GM21786 (cell line): ENCODE measurements at regions not wholly inside any gene's neighbourhood (a gene's known extent, or its start where the extent isn't known, plus 50 kb on each side); places are given as distances from the start of the nearest gene placed in this dataset.
"Not testable (repeated sequence)": the region's sequence is repeated elsewhere in the genome, so short reads cannot be mapped to it uniquely, and the experiment has no call there.

Source experiments
- ATAC-seq: cut with Tn5 transposase; IDR thresholded peaks from one replicate; pipeline ENCODE4 v1.9.1; 2021; ENCODE audit not compliant: unreplicated experiment

GRCh38 chr4:137960371-137961050 lies 281.6 kb downstream of the SLC7A11 start:
- ATAC-seq: no peak

GRCh38 chr4:137957806-137958205 lies 284.3 kb downstream of the SLC7A11 start:
- ATAC-seq: no peak

- ATAC-seq: no peak
Measured at GRCh38 chr4:137956256-137956655, 285.9 kb downstream of the SLC7A11 start.

GRCh38 chr4:137955595-137955994 lies 286.6 kb downstream of the SLC7A11 start:
- no peak for ATAC-seq

- no peak for ATAC-seq
Measured at GRCh38 chr4:137952116-137952515, 290.0 kb downstream of the SLC7A11 start.

GRCh38 chr4:137950286-137950685 lies 291.9 kb downstream of the SLC7A11 start:
- ATAC-seq: no peak

GRCh38 chr4:137949746-137950145 lies 292.4 kb downstream of the SLC7A11 start:
- ATAC-seq: no peak

- ATAC-seq: no peak
Measured at GRCh38 chr4:137946453-137947174, 295.5 kb downstream of the SLC7A11 start.

- not testable (repeated sequence) for ATAC-seq
Measured at GRCh38 chr4:137942815-137943214, 299.3 kb downstream of the SLC7A11 start.

GRCh38 chr4:137942015-137942515 lies 300.1 kb downstream of the SLC7A11 start:
- ATAC-seq: not testable (repeated sequence)

- ATAC-seq: no peak
Measured at GRCh38 chr4:137934911-137935310, 307.2 kb downstream of the SLC7A11 start.

- no peak for ATAC-seq
Measured at GRCh38 chr4:137934046-137934445, 308.1 kb downstream of the SLC7A11 start.

- no peak for ATAC-seq
Measured at GRCh38 chr4:137927972-137928371, 314.2 kb downstream of the SLC7A11 start.

- peak; percentile 64 for ATAC-seq
Measured at GRCh38 chr4:137923494-137923893, 318.7 kb downstream of the SLC7A11 start.

- no peak for ATAC-seq
Measured at GRCh38 chr4:137922721-137923120, 319.4 kb downstream of the SLC7A11 start.

- ATAC-seq: no peak
Measured at GRCh38 chr4:137909529-137910309, 332.4 kb downstream of the SLC7A11 start.

GRCh38 chr4:137905930-137906329 lies 336.2 kb downstream of the SLC7A11 start:
- ATAC-seq: no peak

- no peak for ATAC-seq
Measured at GRCh38 chr4:137901114-137901513, 341.0 kb downstream of the SLC7A11 start.

GRCh38 chr4:137896221-137896737 lies 345.9 kb downstream of the SLC7A11 start:
- ATAC-seq: no peak

- ATAC-seq: not testable (repeated sequence)
Measured at GRCh38 chr4:137895515-137895914, 346.6 kb downstream of the SLC7A11 start.

GRCh38 chr4:137892134-137892533 lies 350.0 kb downstream of the SLC7A11 start:
- no peak for ATAC-seq
